ENCODE measurements at regions not wholly inside any gene's neighbourhood (a gene's known extent, or its start where the extent isn't known, plus 50 kb on each side); places are given as distances from the start of the nearest gene placed in this dataset.

- TF ChIP-seq CTCF (conservative IDR thresholded peaks at IDR 0.05; ENCODE audit: low read depth, low read length) (no peak), CEBPB (IDR thresholded peaks at IDR 0.05; ENCODE audit: low read depth, low read length) (no peak), MXI1 (IDR thresholded peaks at IDR 0.05; ENCODE audit: borderline replicate concordance, low read depth, low read length) (no peak), POLR2A (IDR thresholded peaks at IDR 0.05; ENCODE audit: low read depth, low read length) (no peak), MAZ (IDR thresholded peaks at IDR 0.05; ENCODE audit: borderline replicate concordance, low read depth, low read length) (no peak), RAD21 (IDR thresholded peaks at IDR 0.05; ENCODE audit: low read length) (no peak)
Measured at GRCh38 chr6:148164645-148165044, 178.0 kb upstream of the SASH1 start.

Data from IMR-90 (cell line).